NCI-H82 (cell line): ENCODE measurements at regions not wholly inside any gene's neighbourhood (a gene's known extent, or its start where the extent isn't known, plus 50 kb on each side); places are given as distances from the start of the nearest gene placed in this dataset.

ENCODE experiments used
- DNase-seq: peaks from one replicate; lab custom pipeline; 2025; lab: John Stamatoyannopoulos, UW

GRCh38 chr2:187936228-187936627, 355.4 kb upstream of the GULP1 start:
- DNase-seq, result no peak

- no peak for DNase-seq
Observed at GRCh38 chr2:187939180-187939579, 352.5 kb upstream of the GULP1 start.

- DNase-seq, result no peak
Observed at GRCh38 chr2:187942876-187943275, 348.8 kb upstream of the GULP1 start.

GRCh38 chr2:187943772-187944369, 347.8 kb upstream of the GULP1 start:
- DNase-seq, result no peak

GRCh38 chr2:187949859-187950258, 341.8 kb upstream of the GULP1 start:
- no peak for DNase-seq

GRCh38 chr2:187951470-187952218, 340.0 kb upstream of the GULP1 start:
- no peak for DNase-seq

GRCh38 chr2:187956906-187957534, 334.7 kb upstream of the GULP1 start:
- no peak for DNase-seq

GRCh38 chr2:187959821-187960220, 331.9 kb upstream of the GULP1 start:
- no peak for DNase-seq

GRCh38 chr2:187962538-187962937, 329.1 kb upstream of the GULP1 start:
- no peak for DNase-seq

GRCh38 chr2:187964746-187965145, 326.9 kb upstream of the GULP1 start:
- DNase-seq, result no peak

- no peak for DNase-seq
Observed at GRCh38 chr2:187966924-187967323, 324.8 kb upstream of the GULP1 start.

GRCh38 chr2:187971893-187972292, 319.8 kb upstream of the GULP1 start:
- DNase-seq, result peak; percentile 31

GRCh38 chr2:187976259-187976985, 315.3 kb upstream of the GULP1 start:
- DNase-seq, result peak; percentile 15

GRCh38 chr2:187976986-187977333, 314.7 kb upstream of the GULP1 start:
- DNase-seq, result no peak

GRCh38 chr2:187978356-187978755, 313.3 kb upstream of the GULP1 start:
- DNase-seq, result no peak

- peak; percentile 19 for DNase-seq
Observed at GRCh38 chr2:187982668-187983067, 309.0 kb upstream of the GULP1 start.

GRCh38 chr2:187985195-187985594, 306.5 kb upstream of the GULP1 start:
- DNase-seq, result no peak

GRCh38 chr2:187985923-187986322, 305.8 kb upstream of the GULP1 start:
- no peak for DNase-seq

GRCh38 chr2:187986390-187987105, 305.1 kb upstream of the GULP1 start:
- DNase-seq, result no peak

- DNase-seq, result no peak
Observed at GRCh38 chr2:187988348-187988747, 303.3 kb upstream of the GULP1 start.

- peak; percentile 55 for DNase-seq
Observed at GRCh38 chr2:187989925-187990623, 301.6 kb upstream of the GULP1 start.
